Sigmoid colon (tissue), 6 donors: ENCODE measurements at regions not wholly inside any gene's neighbourhood (a gene's known extent, or its start where the extent isn't known, plus 50 kb on each side); places are given as distances from the start of the nearest gene placed in this dataset.
"Not testable (repeated sequence)": the region's sequence is repeated elsewhere in the genome, so short reads cannot be mapped to it uniquely, and the experiment has no call there.

Source experiments
- DNase-seq: peaks from one replicate; pipeline ENCODE4 v3.0.0-alpha.2; 2019
- H3K27ac ChIP-seq, 4 donors: fragments of 200-600 bp; sonication (generic); one replicate each; pipeline ENCODE4 v1.5.1; 2016 to 2019; ENCODE audit warnings: mild to moderate bottlenecking in 1 of 4
- H3K27me3 ChIP-seq, 3 donors: fragments of 200-600 bp; sonication (generic); one replicate each; pipeline ENCODE4 v1.5.1; 2019; ENCODE audit warnings: mild to moderate bottlenecking in 1 of 3
- H3K36me3 ChIP-seq, 4 donors: fragments of 200-600 bp; sonication (generic); one replicate each; pipeline ENCODE4 v1.5.1; 2016 to 2019
- H3K4me1 ChIP-seq, 4 donors: fragments of 200-600 bp; sonication (generic); one replicate each; pipeline ENCODE4 v1.5.1; 2017 to 2019
- H3K4me3 ChIP-seq, 4 donors: fragments of 200-600 bp; sonication (generic); one replicate each; pipeline ENCODE4 v1.5.1; 2017 to 2019; ENCODE audit warnings: mild to moderate bottlenecking in 2 of 4, moderate library complexity in 1 of 4
- H3K9me3 ChIP-seq, 4 donors: fragments of 200-600 bp in 3 of 4; sonication (generic) in 3 of 4; one replicate each; pipeline versions ENCODE4 v1.5.1 to v1.6.1; 2013 to 2019
- CTCF ChIP-seq, 4 experiments: fragments of 450-650 bp in 3 of 4; fragments of 200-600 bp in 1 of 4; IDR thresholded peaks; one replicate each; pipeline ENCODE4 v1.5.1; 2016 to 2019; ENCODE audit warnings: antibody characterized with exemption in 4 of 4, mild to moderate bottlenecking in 3 of 4, moderate library complexity in 2 of 4
- EP300 ChIP-seq, 4 donors: sonication (generic); formaldehyde crosslinking; IDR thresholded peaks; one replicate each; pipeline ENCODE4 v1.6.1; 2017; ENCODE audit warnings: antibody characterized with exemption in 4 of 4
- POLR2A ChIP-seq, 2 donors: fragments of 450-650 bp; IDR thresholded peaks; one replicate each; pipeline ENCODE4 v1.6.1; 2016; ENCODE audit warnings: antibody characterized with exemption in 2 of 2, mild to moderate bottlenecking in 2 of 2, moderate library complexity in 2 of 2
- POLR2AphosphoS5 ChIP-seq, 4 donors: sonication (generic); formaldehyde crosslinking; IDR thresholded peaks; one replicate each; pipeline ENCODE4 v1.6.1; 2017; ENCODE audit warnings: antibody characterized with exemption in 4 of 4
- WGBS, 2 donors: extraction: QIAGEN DNeasy Blood & Tissue Kit; methylation state at CpG; one replicate each; pipeline ENCODE4 v1.1.7; 2013; 5-methylcytosine and 5-hydroxymethylcytosine counted together
- intact Hi-C: fragments of 100-400 bp; cut with DNase I; formaldehyde crosslinking; loops from one replicate; pipeline ENCODE4 v1.15.1; 2023
- donor health status: healthy with polysubstance abuse.
- donor health status: healthy.

GRCh38 chr13:50537029-50537428, 306.5 kb downstream of the DLEU7 start:
- Histone ChIP-seq H3K27ac (no peak overlapping the region), H3K27me3 (no peaks in the 10 kb centered on the region), H3K4me3 (no peak overlapping the region), H3K36me3 (no peaks in the 10 kb centered on the region), H3K4me1 (no peaks in the 10 kb centered on the region), H3K9me3 (peaks cover 0 to 5% (median 2%) of the 10 kb centered on the region in 4 donors)
- 98% methylated on average over 1 of the region's 1 CpG for WGBS, 2 donors
- DNase-seq = no peak
- intact Hi-C loops = no loop called here
- TF ChIP-seq CTCF (IDR thresholded peaks at IDR 0.05) = no peak
- no peak for TF ChIP-seq POLR2A (IDR thresholded peaks at IDR 0.05)
- TF ChIP-seq POLR2AphosphoS5 (IDR thresholded peaks at IDR 0.05) = no peak
- no peak for TF ChIP-seq EP300 (IDR thresholded peaks at IDR 0.05)

- H3K4me1 ChIP-seq = no peaks in the 10 kb centered on the region
- no peak overlapping the region for H3K4me3 ChIP-seq
- no peaks in the 10 kb centered on the region for H3K36me3 ChIP-seq
- peaks cover 0 to 5% (median 0%) of the 10 kb centered on the region in 4 donors for H3K9me3 ChIP-seq
- H3K27ac ChIP-seq = no peak overlapping the region
- TF ChIP-seq CTCF (IDR thresholded peaks at IDR 0.05) (no peak), POLR2AphosphoS5 (IDR thresholded peaks at IDR 0.05) (no peak), EP300 (IDR thresholded peaks at IDR 0.05) (no peak), POLR2A (IDR thresholded peaks at IDR 0.05) (no peak)
- no peaks in the 10 kb centered on the region for H3K27me3 ChIP-seq
- intact Hi-C loops = no loop called here
- no peak for DNase-seq
These were observed 303.5 kb downstream of the DLEU7 start for GRCh38 chr13:50539791-50540530.

- WGBS, 2 donors = 69 to 73% methylated on average over 2 of the region's 2 CpGs
- intact Hi-C loops = no loop called here
These were observed 300.4 kb downstream of the DLEU7 start for GRCh38 chr13:50543141-50543540.

GRCh38 chr13:50543782-50544181, 299.7 kb downstream of the DLEU7 start:
- no peak overlapping the region for H3K27ac ChIP-seq
- no peaks in the 10 kb centered on the region for H3K9me3 ChIP-seq
- no peaks in the 10 kb centered on the region for H3K27me3 ChIP-seq
- no peak for DNase-seq
- TF ChIP-seq POLR2A (IDR thresholded peaks at IDR 0.05) (no peak), CTCF (IDR thresholded peaks at IDR 0.05) (no peak), POLR2AphosphoS5 (IDR thresholded peaks at IDR 0.05) (no peak), EP300 (IDR thresholded peaks at IDR 0.05) (no peak)
- intact Hi-C loops = no loop called here
- H3K36me3 ChIP-seq = no peaks in the 10 kb centered on the region
- no peaks in the 10 kb centered on the region for H3K4me1 ChIP-seq
- WGBS, 2 donors = 73 to 79% methylated on average over 6 of the region's 6 CpGs
- H3K4me3 ChIP-seq = no peak overlapping the region

More at GRCh38 chr13:50543141-50543540, 300.4 kb downstream of the DLEU7 start:
- no peak for TF ChIP-seq POLR2A (IDR thresholded peaks at IDR 0.05)
- no peak for TF ChIP-seq CTCF (IDR thresholded peaks at IDR 0.05)
- no peak for TF ChIP-seq POLR2AphosphoS5 (IDR thresholded peaks at IDR 0.05)
- no peak for TF ChIP-seq EP300 (IDR thresholded peaks at IDR 0.05)
- no peaks in the 10 kb centered on the region for H3K27me3 ChIP-seq
- H3K9me3 ChIP-seq = no peaks in the 10 kb centered on the region
- H3K36me3 ChIP-seq = no peaks in the 10 kb centered on the region
- no peaks in the 10 kb centered on the region for H3K4me1 ChIP-seq
- H3K4me3 ChIP-seq = no peak overlapping the region
- no peak for DNase-seq
- no peak overlapping the region for H3K27ac ChIP-seq

- DNase-seq = no peak
- Histone ChIP-seq H3K36me3 (no peaks in the 10 kb centered on the region), H3K9me3 (no peaks in the 10 kb centered on the region), H3K4me3 (no peak overlapping the region), H3K4me1 (no peaks in the 10 kb centered on the region), H3K27ac (no peak overlapping the region), H3K27me3 (no peaks in the 10 kb centered on the region)
- 85 to 86% methylated on average over 3 of the region's 3 CpGs for WGBS, 2 donors
- intact Hi-C loops = no loop called here
- TF ChIP-seq CTCF (IDR thresholded peaks at IDR 0.05) (no peak), POLR2AphosphoS5 (IDR thresholded peaks at IDR 0.05) (no peak), POLR2A (IDR thresholded peaks at IDR 0.05) (no peak)
These were observed 299.3 kb downstream of the DLEU7 start for GRCh38 chr13:50544211-50544610.

- H3K27ac ChIP-seq, H3K27me3 ChIP-seq, H3K4me1 ChIP-seq, H3K4me3 ChIP-seq, intact Hi-C loops, H3K36me3 ChIP-seq, DNase-seq, H3K9me3 ChIP-seq: not testable (repeated sequence)
- no CpG with 5 or more reads among the region's 2 CpGs for WGBS, 2 donors
These were observed 296.3 kb downstream of the DLEU7 start for GRCh38 chr13:50547175-50547574.
